B cell (primary cell): ENCODE measurements at regions not wholly inside any gene's neighbourhood (a gene's known extent, or its start where the extent isn't known, plus 50 kb on each side); places are given as distances from the start of the nearest gene placed in this dataset.

Experiments used
- ATAC-seq: fragments of 200-7000 bp; cut with Tn5 transposase; one replicate; pipeline ENCODE4 v1.10.0; 2021; ENCODE audit warnings: low read depth, mild to moderate bottlenecking, moderate number of reproducible peaks, moderate library complexity
- CTCF ChIA-PET: fragments of 350-600 bp; sonication (Branson Sonifier 250); formaldehyde crosslinking; loops from one replicate; lab custom pipeline; 2021; ENCODE audit warnings: antibody characterized with exemption, inconsistent platforms; lab: Charles Lee
- POLR2A ChIA-PET: fragments of 350-600 bp; sonication (Branson Sonifier 250); formaldehyde crosslinking; loops from one replicate; lab custom pipeline; 2021; ENCODE audit warnings: antibody characterized with exemption; lab: Charles Lee
- DNase-seq: peaks from one replicate; pipeline ENCODE4 v3.0.0; 2013
- H2AFZ ChIP-seq: 2 replicates; pipeline ENCODE4 v1.6.1; 2012; ENCODE audit warnings: mild to moderate bottlenecking, low read depth, low read length; ENCODE audit not compliant: insufficient read depth, poor library complexity, severe bottlenecking
- H3K27ac ChIP-seq, 2 donors: 1 replicate in 1 of 2; 2 replicates in 1 of 2; pipeline ENCODE4 v1.5.1; 2012 to 2013; ENCODE audit warnings: low read length in 2 of 2, mild to moderate bottlenecking in 2 of 2, moderate library complexity in 1 of 2
- H3K27me3 ChIP-seq, 4 experiments: fragments of 200-600 bp in 1 of 4; sonication (generic) in 1 of 4; replicated peaks in 1 of 4; 1 replicate in 2 of 4; 2 replicates in 2 of 4; pipeline versions ENCODE4 v1.6.1 to v1.7.0; 2013 to 2016; ENCODE audit warnings: low read length in 3 of 4, mild to moderate bottlenecking in 2 of 4, mixed read lengths in 1 of 4, moderate library complexity in 1 of 4; ENCODE audit not compliant: insufficient read depth in 4 of 4, control insufficient read depth in 3 of 4; ENCODE audit errors: control extremely low read depth in 1 of 4
- H3K36me3 ChIP-seq, 2 experiments: replicated peaks in 1 of 2; 1 replicate in 1 of 2; 2 replicates in 1 of 2; pipeline versions ENCODE4 v1.6.1 to v1.7.1; 2013; ENCODE audit warnings: low read length in 1 of 2; ENCODE audit not compliant: insufficient read depth in 2 of 2, control insufficient read depth in 1 of 2; ENCODE audit errors: control extremely low read depth in 1 of 2, extremely low read depth in 1 of 2
- H3K4me1 ChIP-seq, 2 donors: fragments of 200-600 bp in 1 of 2; sonication (generic) in 1 of 2; 1 replicate in 1 of 2; 2 replicates in 1 of 2; pipeline versions ENCODE4 v1.5.1 to v1.6.1; 2013 to 2017; ENCODE audit warnings: low read length in 2 of 2; ENCODE audit not compliant: control insufficient read depth in 2 of 2, insufficient read depth in 2 of 2
- H3K4me2 ChIP-seq: replicated peaks from 2 replicates; pipeline ENCODE3; 2012; ENCODE audit warnings: mild to moderate bottlenecking, low read depth, low read length; ENCODE audit not compliant: poor library complexity, severe bottlenecking
- H3K4me3 ChIP-seq, 5 experiments: fragments of 200-600 bp in 1 of 5; sonication (generic) in 1 of 5; 1 replicate in 3 of 5; 2 replicates in 2 of 5; pipeline versions ENCODE4 v1.5.1 to v1.7.0; 2011 to 2016; ENCODE audit warnings: low read length in 4 of 5, mild to moderate bottlenecking in 4 of 5, low read depth in 2 of 5, control low read depth in 1 of 5, moderate library complexity in 1 of 5; ENCODE audit not compliant: insufficient read depth in 1 of 5; ENCODE audit errors: control extremely low read depth in 1 of 5, extremely low read depth in 1 of 5
- H3K79me2 ChIP-seq: fragments of 200-600 bp; sonication (generic); one replicate; pipeline ENCODE4 v1.6.0; 2016; ENCODE audit warnings: low read length; ENCODE audit not compliant: control insufficient read depth, insufficient read depth
- H3K9ac ChIP-seq: fragments of 200-600 bp; sonication (generic); 2 replicates; pipeline ENCODE4 v1.6.1; 2017; ENCODE audit warnings: mild to moderate bottlenecking, low read length, moderate library complexity
- H3K9me3 ChIP-seq, 3 donors: one replicate each; pipeline versions ENCODE4 v1.6.1 to v1.7.1; 2013; ENCODE audit warnings: low read length in 2 of 3; ENCODE audit not compliant: control insufficient read depth in 2 of 3, insufficient read depth in 1 of 3; ENCODE audit errors: control extremely low read depth in 1 of 3
- H4K20me1 ChIP-seq: 2 replicates; pipeline ENCODE4 v1.6.0; 2012; ENCODE audit warnings: mild to moderate bottlenecking, low read length; ENCODE audit not compliant: insufficient read depth, control insufficient read depth, poor library complexity, severe bottlenecking
- H3K27ac Mint-ChIP-seq: one replicate; pipeline ENCODE4 v1.8.0; 2021; ENCODE audit warnings: mixed read lengths
- H3K27me3 Mint-ChIP-seq: one replicate; pipeline ENCODE4 v1.8.0; 2021; ENCODE audit warnings: mixed read lengths
- H3K4me1 Mint-ChIP-seq: one replicate; pipeline ENCODE4 v1.8.0; 2021; ENCODE audit warnings: mixed read lengths
- H3K4me3 Mint-ChIP-seq: one replicate; pipeline ENCODE4 v1.8.0; 2021; ENCODE audit warnings: mixed read lengths
- H3K9me3 Mint-ChIP-seq: one replicate; pipeline ENCODE4 v1.8.0; 2022; ENCODE audit warnings: mixed read lengths; ENCODE audit not compliant: insufficient read depth
- CTCF ChIP-seq: fragments of 200-600 bp; IDR thresholded peaks from one replicate; pipeline ENCODE4 v1.8.0; 2022; ENCODE audit warnings: antibody characterized with exemption, mild to moderate bottlenecking
- EZH2 ChIP-seq: IDR thresholded peaks from 2 replicates; pipeline ENCODE4 v1.6.1; 2012; ENCODE audit warnings: borderline replicate concordance, low read depth, mild to moderate bottlenecking, moderate library complexity, low read length; ENCODE audit not compliant: insufficient read depth, poor library complexity, severe bottlenecking
- WGBS: methylation state at CpG from one replicate; pipeline ENCODE4 v1.1.5; 2013; ENCODE audit warnings: missing lambda C conversion rate; ENCODE audit not compliant: insufficient coverage; 5-methylcytosine and 5-hydroxymethylcytosine counted together
- intact Hi-C: fragments of 100-400 bp; cut with micrococcal nuclease; formaldehyde crosslinking; loops from one replicate; pipeline ENCODE4 v1.10.0; 2022

GRCh38 chr4:58603951-58604350 is 1493.8 kb upstream of the IGFBP7 start:
- DNase-seq (no peak), ATAC-seq (no peak)
- Histone ChIP-seq H3K79me2 (no peaks in the 10 kb centered on the region), H3K4me2 (no peak overlapping the region), H3K36me3 (no peaks in the 10 kb centered on the region), H3K9ac (no peak overlapping the region), H2AFZ (no peak overlapping the region), H3K4me3 (no peak overlapping the region), H3K27me3 (no peaks in the 10 kb centered on the region), H3K9me3 (peaks cover 0 to 2% (median 0%) of the 10 kb centered on the region in 3 donors), H4K20me1 (no peaks in the 10 kb centered on the region), H3K27ac (no peak overlapping the region), H3K4me1 (no peaks in the 10 kb centered on the region)
- 71% methylated on average over 1 of the region's 4 CpGs for WGBS
- Mint-ChIP-seq H3K4me3 (no peak overlapping the region), H3K27me3 (no peaks in the 10 kb centered on the region), H3K9me3 (no peaks in the 10 kb centered on the region), H3K4me1 (no peaks in the 10 kb centered on the region), H3K27ac (no peak overlapping the region)
- POLR2A ChIA-PET = no interaction called here
- CTCF ChIA-PET = no interaction called here
- TF ChIP-seq EZH2 = no peak
- TF ChIP-seq CTCF = no peak
- intact Hi-C loops = no loop called here

- no peak overlapping the region for H3K4me3 ChIP-seq
- no peaks in the 10 kb centered on the region for H3K36me3 ChIP-seq
- H3K27me3 ChIP-seq = no peaks in the 10 kb centered on the region
- H3K4me1 Mint-ChIP-seq = no peaks in the 10 kb centered on the region
- no peaks in the 10 kb centered on the region for H3K9me3 Mint-ChIP-seq
- no peak overlapping the region for H3K4me2 ChIP-seq
- H2AFZ ChIP-seq = no peak overlapping the region
- ChIA-PET POLR2A (no interaction called here), CTCF (no interaction called here)
- no peaks in the 10 kb centered on the region for H4K20me1 ChIP-seq
- WGBS = no CpG with 5 or more reads among the region's 1 CpG
- intact Hi-C loops = no loop called here
- ATAC-seq = no peak
- no peak overlapping the region for H3K9ac ChIP-seq
- TF ChIP-seq EZH2 (no peak), CTCF (no peak)
- H3K27ac Mint-ChIP-seq = no peak overlapping the region
- no peak overlapping the region for H3K4me3 Mint-ChIP-seq
- H3K79me2 ChIP-seq = no peaks in the 10 kb centered on the region
- no peaks in the 10 kb centered on the region for H3K27me3 Mint-ChIP-seq
- peaks cover 0 to 2% (median 0%) of the 10 kb centered on the region in 3 donors for H3K9me3 ChIP-seq
- H3K4me1 ChIP-seq = no peaks in the 10 kb centered on the region
- DNase-seq = no peak
- H3K27ac ChIP-seq = no peak overlapping the region
These were observed 1492.7 kb upstream of the IGFBP7 start for GRCh38 chr4:58602731-58603359.
